ENCODE measurements at regions not wholly inside any gene's neighbourhood (a gene's known extent, or its start where the extent isn't known, plus 50 kb on each side); places are given as distances from the start of the nearest gene placed in this dataset.

DNA sequence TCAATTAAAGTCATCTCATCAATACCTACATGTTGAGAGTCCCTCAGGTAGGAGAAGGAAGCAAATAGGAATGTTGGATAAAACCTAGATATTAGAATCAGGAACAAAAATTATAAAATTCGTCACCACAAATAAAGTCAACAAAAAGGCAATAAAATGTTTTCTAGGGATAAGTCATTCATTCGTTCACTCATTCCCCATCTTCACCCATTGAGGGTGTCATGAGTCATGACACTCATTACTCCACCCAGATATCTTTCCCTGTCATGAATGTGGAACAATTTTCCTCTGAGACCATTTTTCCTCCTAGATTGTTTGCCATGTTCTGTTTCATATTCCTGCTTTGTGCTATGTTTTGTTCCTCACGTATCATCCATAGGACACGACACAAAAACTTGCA is 50.9 kb upstream of the OLIG3 start:
- Histone ChIP-seq H3K9me3 (no peaks in the 10 kb centered on the region), H3K4me3 (no peak overlapping the region), H3K27ac (no peak overlapping the region), H3K27me3 (no peaks in the 10 kb centered on the region), H3K4me1 (no peaks in the 10 kb centered on the region), H3K36me3 (no peaks in the 10 kb centered on the region)
- ATAC-seq (ENCODE audit: low FRiP score in 2 of 2) = no peak
- DNase-seq = no peak
- WGBS, 2 donors = 86 to 93% methylated on average over 4 of the region's 4 CpGs
- TF ChIP-seq EP300 (IDR thresholded peaks at IDR 0.05) = no peak
- no peak for TF ChIP-seq POLR2AphosphoS5 (IDR thresholded peaks at IDR 0.05)
- no peak for TF ChIP-seq POLR2A (IDR thresholded peaks at IDR 0.05)
- TF ChIP-seq, protein P1, sequence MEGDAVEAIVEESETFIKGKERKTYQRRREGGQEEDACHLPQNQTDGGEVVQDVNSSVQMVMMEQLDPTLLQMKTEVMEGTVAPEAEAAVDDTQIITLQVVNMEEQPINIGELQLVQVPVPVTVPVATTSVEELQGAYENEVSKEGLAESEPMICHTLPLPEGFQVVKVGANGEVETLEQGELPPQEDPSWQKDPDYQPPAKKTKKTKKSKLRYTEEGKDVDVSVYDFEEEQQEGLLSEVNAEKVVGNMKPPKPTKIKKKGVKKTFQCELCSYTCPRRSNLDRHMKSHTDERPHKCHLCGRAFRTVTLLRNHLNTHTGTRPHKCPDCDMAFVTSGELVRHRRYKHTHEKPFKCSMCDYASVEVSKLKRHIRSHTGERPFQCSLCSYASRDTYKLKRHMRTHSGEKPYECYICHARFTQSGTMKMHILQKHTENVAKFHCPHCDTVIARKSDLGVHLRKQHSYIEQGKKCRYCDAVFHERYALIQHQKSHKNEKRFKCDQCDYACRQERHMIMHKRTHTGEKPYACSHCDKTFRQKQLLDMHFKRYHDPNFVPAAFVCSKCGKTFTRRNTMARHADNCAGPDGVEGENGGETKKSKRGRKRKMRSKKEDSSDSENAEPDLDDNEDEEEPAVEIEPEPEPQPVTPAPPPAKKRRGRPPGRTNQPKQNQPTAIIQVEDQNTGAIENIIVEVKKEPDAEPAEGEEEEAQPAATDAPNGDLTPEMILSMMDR (IDR thresholded peaks at IDR 0.05) = no peak

- TF ChIP-seq POLR2AphosphoS5 (IDR thresholded peaks at IDR 0.05) = no peak
- no peak for TF ChIP-seq EP300 (IDR thresholded peaks at IDR 0.05)
- TF ChIP-seq, protein P1 (IDR thresholded peaks at IDR 0.05) = no peak
- TF ChIP-seq POLR2A (IDR thresholded peaks at IDR 0.05) = no peak
- no peak for ATAC-seq (ENCODE audit: low FRiP score in 2 of 2)
- DNase-seq = no peak
- Histone ChIP-seq H3K36me3 (no peaks in the 10 kb centered on the region), H3K9me3 (no peaks in the 10 kb centered on the region), H3K27me3 (no peaks in the 10 kb centered on the region), H3K4me1 (no peaks in the 10 kb centered on the region), H3K27ac (no peak overlapping the region), H3K4me3 (no peak overlapping the region)
- WGBS, 2 donors = 50 to 67% methylated on average over 1 of the region's 1 CpG
These were observed 53.0 kb upstream of the OLIG3 start for GRCh38 chr6:137547186-137547585.

DNA sequence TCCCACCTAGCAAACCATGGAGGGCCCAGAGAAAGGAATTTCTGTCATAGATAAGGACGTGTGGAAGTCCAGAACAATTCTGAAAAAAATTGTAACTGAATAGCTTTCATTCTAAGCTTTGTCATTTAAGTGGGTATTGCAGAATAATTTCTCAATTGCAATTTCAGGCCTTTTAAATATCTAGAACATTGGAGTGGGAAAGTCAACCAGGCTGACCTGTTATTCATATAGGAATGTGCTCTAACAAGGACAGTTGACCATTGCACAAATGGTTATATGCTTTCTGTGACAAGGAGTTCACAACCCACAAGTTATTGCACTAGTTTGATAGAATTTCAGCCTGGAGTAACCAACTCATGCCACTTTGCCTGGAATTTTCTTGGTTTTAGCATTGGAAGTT is 53.4 kb upstream of the OLIG3 start:
- Histone ChIP-seq H3K9me3 (no peaks in the 10 kb centered on the region), H3K27me3 (no peaks in the 10 kb centered on the region), H3K27ac (no peak overlapping the region), H3K36me3 (no peaks in the 10 kb centered on the region), H3K4me1 (no peaks in the 10 kb centered on the region), H3K4me3 (no peak overlapping the region)
- DNase-seq (no peak), ATAC-seq (ENCODE audit: low FRiP score in 2 of 2) (no peak)
- WGBS, 2 donors = 40 to 41% methylated on average over 1 of the region's 1 CpG
- TF ChIP-seq, protein P1 (IDR thresholded peaks at IDR 0.05) = no peak

DNA sequence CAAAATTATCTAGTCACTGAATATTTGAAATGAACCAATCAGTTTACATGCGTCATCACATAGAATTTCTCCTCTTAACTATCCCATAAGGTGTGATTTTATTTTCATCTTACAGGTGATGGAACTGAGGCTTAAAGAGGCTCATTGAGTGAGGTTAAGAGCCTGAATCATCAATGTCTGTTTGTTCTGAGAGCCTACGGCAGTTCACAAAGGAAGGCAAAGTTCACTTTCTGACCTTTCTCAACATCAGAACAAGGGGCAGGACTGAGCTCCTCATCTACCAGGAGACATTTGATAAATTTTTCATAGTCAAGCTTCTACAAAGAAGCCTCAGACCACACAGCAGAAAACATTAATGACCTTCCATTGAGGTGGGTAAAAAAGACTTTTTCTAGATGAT is 54.9 kb upstream of the OLIG3 start:
- H3K27ac ChIP-seq = no peak overlapping the region
- no peak overlapping the region for H3K4me3 ChIP-seq
- H3K9me3 ChIP-seq = no peaks in the 10 kb centered on the region
- H3K36me3 ChIP-seq = no peaks in the 10 kb centered on the region
- no peak for TF ChIP-seq EP300 (IDR thresholded peaks at IDR 0.05)
- TF ChIP-seq POLR2AphosphoS5 (IDR thresholded peaks at IDR 0.05) = no peak
- no peak for TF ChIP-seq POLR2A (IDR thresholded peaks at IDR 0.05)
- TF ChIP-seq, protein P1 (IDR thresholded peaks at IDR 0.05) = no peak
- no peaks in the 10 kb centered on the region for H3K4me1 ChIP-seq
- no peak for DNase-seq
- no peaks in the 10 kb centered on the region for H3K27me3 ChIP-seq
- WGBS, 2 donors = 73 to 88% methylated on average over 2 of the region's 2 CpGs
- ATAC-seq (ENCODE audit: low FRiP score in 2 of 2) = no peak

- Histone ChIP-seq H3K36me3 (no peaks in the 10 kb centered on the region), H3K9me3 (no peaks in the 10 kb centered on the region), H3K27ac (no peak overlapping the region), H3K4me3 (no peak overlapping the region), H3K27me3 (no peaks in the 10 kb centered on the region), H3K4me1 (no peaks in the 10 kb centered on the region)
- ATAC-seq (ENCODE audit: low FRiP score in 2 of 2) (no peak), DNase-seq (no peak)
- TF ChIP-seq EP300 (IDR thresholded peaks at IDR 0.05) (no peak), POLR2A (IDR thresholded peaks at IDR 0.05) (no peak), POLR2AphosphoS5 (IDR thresholded peaks at IDR 0.05) (no peak)
- TF ChIP-seq, protein P1 (IDR thresholded peaks at IDR 0.05) = no peak
- 35 to 53% methylated on average over 4 of the region's 4 CpGs for whole genome bisulfite sequencing, 2 donors
These were observed 56.3 kb upstream of the OLIG3 start for GRCh38 chr6:137550535-137550934.

Measured in upper lobe of left lung (tissue), 6 donors.